T-helper 1 cell treated with Interleukin-12 subunit alpha and Interleukin-12 subunit beta and Interleukin-4 antibody, amounts not matched to agents 30 μg/mL and 1 μg/mL, for 36 hours (primary cell): ENCODE measurements at regions not wholly inside any gene's neighbourhood (a gene's known extent, or its start where the extent isn't known, plus 50 kb on each side); places are given as distances from the start of the nearest gene placed in this dataset.

Experiments
- H3K27ac Mint-ChIP-seq: one replicate; pipeline ENCODE4 v1.8.0; 2021; ENCODE audit warnings: mild to moderate bottlenecking, mixed read lengths
- H3K27me3 Mint-ChIP-seq: one replicate; pipeline ENCODE4 v1.8.0; 2021; ENCODE audit warnings: low read depth, mixed read lengths
- H3K36me3 Mint-ChIP-seq: one replicate; pipeline ENCODE4 v1.8.0; 2021; ENCODE audit warnings: low read depth, mixed read lengths
- H3K4me1 Mint-ChIP-seq: one replicate; pipeline ENCODE4 v1.8.0; 2021; ENCODE audit warnings: low read depth, mixed read lengths
- H3K4me3 Mint-ChIP-seq: one replicate; pipeline ENCODE4 v1.8.0; 2021; ENCODE audit warnings: mild to moderate bottlenecking, moderate library complexity, mixed read lengths
- H3K9me3 Mint-ChIP-seq: one replicate; pipeline ENCODE4 v1.8.0; 2021; ENCODE audit warnings: mixed read lengths

GRCh38 chr6:156189714-156190113, 587.5 kb upstream of the ARID1B start:
- Mint-ChIP-seq H3K27me3 (no peaks in the 10 kb centered on the region), H3K36me3 (no peaks in the 10 kb centered on the region), H3K9me3 (peaks cover 4% of the 10 kb centered on the region), H3K4me3 (no peak overlapping the region), H3K27ac (no peak overlapping the region), H3K4me1 (peaks cover 7% of the 10 kb centered on the region)

GRCh38 chr6:156189195-156189594, 588.0 kb upstream of the ARID1B start:
- Mint-ChIP-seq H3K36me3 (no peaks in the 10 kb centered on the region), H3K9me3 (peaks cover under 1% of the 10 kb centered on the region), H3K4me3 (no peak overlapping the region), H3K4me1 (peaks cover 7% of the 10 kb centered on the region), H3K27ac (no peak overlapping the region), H3K27me3 (no peaks in the 10 kb centered on the region)

GRCh38 chr6:156185113-156185512, 592.1 kb upstream of the ARID1B start:
- H3K27ac Mint-ChIP-seq: no peak overlapping the region
- no peaks in the 10 kb centered on the region for H3K36me3 Mint-ChIP-seq
- no peaks in the 10 kb centered on the region for H3K4me1 Mint-ChIP-seq
- no peaks in the 10 kb centered on the region for H3K27me3 Mint-ChIP-seq
- no peak overlapping the region for H3K4me3 Mint-ChIP-seq
- H3K9me3 Mint-ChIP-seq: peaks cover 11% of the 10 kb centered on the region

- Mint-ChIP-seq H3K4me3 (no peak overlapping the region), H3K4me1 (no peaks in the 10 kb centered on the region), H3K27ac (no peak overlapping the region), H3K36me3 (no peaks in the 10 kb centered on the region), H3K9me3 (peaks cover 15% of the 10 kb centered on the region), H3K27me3 (no peaks in the 10 kb centered on the region)
These were observed 593.5 kb upstream of the ARID1B start for GRCh38 chr6:156183678-156184077.

GRCh38 chr6:156182356-156182755, 594.8 kb upstream of the ARID1B start:
- H3K9me3 Mint-ChIP-seq: peaks cover 21% of the 10 kb centered on the region
- H3K27me3 Mint-ChIP-seq: no peaks in the 10 kb centered on the region
- H3K4me3 Mint-ChIP-seq: no peak overlapping the region
- H3K4me1 Mint-ChIP-seq: no peaks in the 10 kb centered on the region
- no peak overlapping the region for H3K27ac Mint-ChIP-seq
- no peaks in the 10 kb centered on the region for H3K36me3 Mint-ChIP-seq

- Mint-ChIP-seq H3K4me3 (no peak overlapping the region), H3K27ac (no peak overlapping the region), H3K4me1 (no peaks in the 10 kb centered on the region), H3K27me3 (no peaks in the 10 kb centered on the region), H3K36me3 (no peaks in the 10 kb centered on the region), H3K9me3 (peaks cover 21% of the 10 kb centered on the region)
These were observed 595.7 kb upstream of the ARID1B start for GRCh38 chr6:156181506-156181905.

GRCh38 chr6:156175971-156176421, 601.2 kb upstream of the ARID1B start:
- peaks cover 7% of the 10 kb centered on the region for H3K4me1 Mint-ChIP-seq
- no peak overlapping the region for H3K27ac Mint-ChIP-seq
- H3K27me3 Mint-ChIP-seq: no peaks in the 10 kb centered on the region
- peaks cover 21% of the 10 kb centered on the region for H3K9me3 Mint-ChIP-seq
- no peak overlapping the region for H3K4me3 Mint-ChIP-seq
- no peaks in the 10 kb centered on the region for H3K36me3 Mint-ChIP-seq

GRCh38 chr6:156175433-156175832, 601.7 kb upstream of the ARID1B start:
- no peaks in the 10 kb centered on the region for H3K36me3 Mint-ChIP-seq
- H3K27ac Mint-ChIP-seq: no peak overlapping the region
- H3K4me1 Mint-ChIP-seq: peaks cover 7% of the 10 kb centered on the region
- peaks cover 18% of the 10 kb centered on the region for H3K9me3 Mint-ChIP-seq
- H3K27me3 Mint-ChIP-seq: no peaks in the 10 kb centered on the region
- no peak overlapping the region for H3K4me3 Mint-ChIP-seq

GRCh38 chr6:156174031-156174890, 602.9 kb upstream of the ARID1B start:
- Mint-ChIP-seq H3K4me3 (no peak overlapping the region), H3K4me1 (peaks cover 7% of the 10 kb centered on the region), H3K9me3 (peaks cover 17% of the 10 kb centered on the region), H3K27ac (no peak overlapping the region), H3K36me3 (no peaks in the 10 kb centered on the region), H3K27me3 (no peaks in the 10 kb centered on the region)

GRCh38 chr6:156169371-156169770, 607.8 kb upstream of the ARID1B start:
- H3K4me3 Mint-ChIP-seq: no peak overlapping the region
- peaks cover 3% of the 10 kb centered on the region for H3K27me3 Mint-ChIP-seq
- H3K36me3 Mint-ChIP-seq: no peaks in the 10 kb centered on the region
- peaks cover 14% of the 10 kb centered on the region for H3K4me1 Mint-ChIP-seq
- H3K9me3 Mint-ChIP-seq: peaks cover 7% of the 10 kb centered on the region
- no peak overlapping the region for H3K27ac Mint-ChIP-seq

GRCh38 chr6:156167625-156168071, 609.5 kb upstream of the ARID1B start:
- Mint-ChIP-seq H3K27ac (no peak overlapping the region), H3K4me3 (peak overlapping the region; percentile 57), H3K9me3 (no peaks in the 10 kb centered on the region), H3K27me3 (peaks cover 3% of the 10 kb centered on the region), H3K4me1 (peaks cover 10% of the 10 kb centered on the region), H3K36me3 (no peaks in the 10 kb centered on the region)

GRCh38 chr6:156167016-156167624, 610.1 kb upstream of the ARID1B start:
- H3K27ac Mint-ChIP-seq: no peak overlapping the region
- peak overlapping the region; percentile 57 for H3K4me3 Mint-ChIP-seq
- H3K4me1 Mint-ChIP-seq: peaks cover 10% of the 10 kb centered on the region
- H3K9me3 Mint-ChIP-seq: no peaks in the 10 kb centered on the region
- peaks cover 3% of the 10 kb centered on the region for H3K27me3 Mint-ChIP-seq
- H3K36me3 Mint-ChIP-seq: no peaks in the 10 kb centered on the region

- Mint-ChIP-seq H3K9me3 (no peaks in the 10 kb centered on the region), H3K4me1 (peaks cover 10% of the 10 kb centered on the region), H3K36me3 (no peaks in the 10 kb centered on the region), H3K27me3 (peaks cover 3% of the 10 kb centered on the region), H3K27ac (no peak overlapping the region), H3K4me3 (no peak overlapping the region)
These were observed 611.1 kb upstream of the ARID1B start for GRCh38 chr6:156166093-156166492.

- H3K4me3 Mint-ChIP-seq: no peak overlapping the region
These were observed 612.3 kb upstream of the ARID1B start for GRCh38 chr6:156164701-156165452.

More at GRCh38 chr6:156164701-156165452, 612.3 kb upstream of the ARID1B start:
- H3K9me3 Mint-ChIP-seq: no peaks in the 10 kb centered on the region
- H3K36me3 Mint-ChIP-seq: no peaks in the 10 kb centered on the region
- peaks cover 10% of the 10 kb centered on the region for H3K4me1 Mint-ChIP-seq
- peaks cover 3% of the 10 kb centered on the region for H3K27me3 Mint-ChIP-seq
- H3K27ac Mint-ChIP-seq: no peak overlapping the region
